Mesenchymal stem cell (in vitro differentiated cells and primary cell): ENCODE measurements at regions not wholly inside any gene's neighbourhood (a gene's known extent, or its start where the extent isn't known, plus 50 kb on each side); places are given as distances from the start of the nearest gene placed in this dataset.
"Not testable (repeated sequence)": the region's sequence is repeated elsewhere in the genome, so short reads cannot be mapped to it uniquely, and the experiment has no call there.

ENCODE experiments used
- DNase-seq: peaks from one replicate; pipeline ENCODE4 v3.0.0-alpha.2; 2013
- H2AFZ ChIP-seq: one replicate; pipeline ENCODE4 v1.6.1; 2013; ENCODE audit warnings: low read depth, mild to moderate bottlenecking, control low read depth, inconsistent platforms, low read length, moderate library complexity
- H2AK5ac ChIP-seq: 2 replicates; pipeline ENCODE4 v1.6.1; 2013; ENCODE audit warnings: low read length, moderate library complexity, mild to moderate bottlenecking, inconsistent platforms; ENCODE audit not compliant: severe bottlenecking
- H2BK120ac ChIP-seq: one replicate; pipeline ENCODE4 v1.6.1; 2013; ENCODE audit warnings: low read depth, mild to moderate bottlenecking, inconsistent platforms, low read length, moderate library complexity
- H2BK12ac ChIP-seq, 2 experiments: one replicate each; pipeline ENCODE4 v1.6.1; 2013; ENCODE audit warnings: inconsistent platforms in 2 of 2, low read length in 2 of 2, mild to moderate bottlenecking in 2 of 2, moderate library complexity in 2 of 2, control low read depth in 1 of 2
- H2BK15ac ChIP-seq: one replicate; pipeline ENCODE4 v1.6.1; 2013; ENCODE audit warnings: mild to moderate bottlenecking, low read depth, inconsistent platforms; ENCODE audit not compliant: poor library complexity, severe bottlenecking
- H2BK5ac ChIP-seq: 2 replicates; pipeline ENCODE4 v1.6.1; 2013; ENCODE audit warnings: low read depth, mild to moderate bottlenecking, low read length, control low read depth, inconsistent platforms; ENCODE audit not compliant: poor library complexity, severe bottlenecking
- H3K14ac ChIP-seq, 2 experiments: one replicate each; pipeline ENCODE4 v1.6.1; 2013; ENCODE audit warnings: inconsistent platforms in 2 of 2, low read length in 2 of 2, control low read depth in 1 of 2, mild to moderate bottlenecking in 1 of 2, moderate library complexity in 1 of 2
- H3K18ac ChIP-seq, 2 experiments: one replicate each; pipeline ENCODE4 v1.6.1; 2013; ENCODE audit warnings: inconsistent platforms in 2 of 2, low read length in 2 of 2, control low read depth in 1 of 2, low read depth in 1 of 2, mild to moderate bottlenecking in 1 of 2
- H3K23ac ChIP-seq, 2 experiments: one replicate each; pipeline ENCODE4 v1.6.1; 2013; ENCODE audit warnings: inconsistent platforms in 2 of 2, low read length in 2 of 2, mild to moderate bottlenecking in 2 of 2, moderate library complexity in 2 of 2, control low read depth in 1 of 2
- H3K27ac ChIP-seq: 2 replicates; pipeline ENCODE4 v1.5.1; 2013; ENCODE audit warnings: mild to moderate bottlenecking, moderate library complexity, low read length, control low read depth, inconsistent platforms; ENCODE audit not compliant: poor library complexity, severe bottlenecking
- H3K27me3 ChIP-seq, 2 experiments: 2 replicates each; pipeline versions ENCODE4 v1.6.1 to v1.7.0; 2013; ENCODE audit warnings: low read length in 2 of 2, mild to moderate bottlenecking in 2 of 2, moderate library complexity in 2 of 2, control low read depth in 1 of 2, inconsistent platforms in 1 of 2; ENCODE audit not compliant: control insufficient read depth in 1 of 2, insufficient read depth in 1 of 2
- H3K36me3 ChIP-seq, 2 experiments: 2 replicates each; pipeline versions ENCODE4 v1.6.1 to v1.7.0; 2013; ENCODE audit warnings: low read length in 2 of 2, control low read depth in 1 of 2, inconsistent platforms in 1 of 2, low read depth in 1 of 2, mild to moderate bottlenecking in 1 of 2; ENCODE audit not compliant: insufficient read depth in 2 of 2, control insufficient read depth in 1 of 2
- H3K4ac ChIP-seq, 2 experiments: one replicate each; pipeline ENCODE4 v1.6.1; 2013; ENCODE audit warnings: inconsistent platforms in 2 of 2, low read length in 2 of 2, mild to moderate bottlenecking in 2 of 2, moderate library complexity in 2 of 2, control low read depth in 1 of 2, low read depth in 1 of 2
- H3K4me1 ChIP-seq: 2 replicates; pipeline ENCODE4 v1.6.1; 2013; ENCODE audit warnings: low read depth, low read length, control low read depth; ENCODE audit not compliant: control insufficient read depth, insufficient read depth
- H3K4me2 ChIP-seq: 2 replicates; pipeline ENCODE4 v1.6.1; 2013; ENCODE audit warnings: low read length, mild to moderate bottlenecking, inconsistent platforms; ENCODE audit not compliant: poor library complexity, severe bottlenecking
- H3K4me3 ChIP-seq, 2 experiments: 2 replicates each; pipeline versions ENCODE4 v1.5.1 to v1.7.0; 2013; ENCODE audit warnings: low read length in 2 of 2, mild to moderate bottlenecking in 2 of 2, control low read depth in 1 of 2, low read depth in 1 of 2; ENCODE audit not compliant: insufficient read depth in 1 of 2
- H3K79me1 ChIP-seq: replicated peaks from 2 replicates; pipeline ENCODE4 v1.6.1; 2013; ENCODE audit warnings: mild to moderate bottlenecking, control low read depth, low read length, inconsistent platforms; ENCODE audit not compliant: poor library complexity, severe bottlenecking
- H3K9ac ChIP-seq: 2 replicates; pipeline ENCODE4 v1.7.0; 2013; ENCODE audit warnings: mild to moderate bottlenecking, low read length, moderate library complexity
- H3K9me3 ChIP-seq: 2 replicates; pipeline ENCODE4 v1.7.0; 2013; ENCODE audit warnings: mild to moderate bottlenecking, low read length; ENCODE audit not compliant: control insufficient read depth
- H4K8ac ChIP-seq: one replicate; pipeline ENCODE4 v1.6.1; 2013; ENCODE audit warnings: inconsistent platforms, mild to moderate bottlenecking, low read length, moderate library complexity
- H4K91ac ChIP-seq: one replicate; pipeline ENCODE4 v1.6.1; 2013; ENCODE audit warnings: mild to moderate bottlenecking, low read length, inconsistent platforms
- WGBS: methylation state at CpG from one replicate; pipeline ENCODE4 v1.1.7; 2013; ENCODE audit warnings: mixed read lengths; 5-methylcytosine and 5-hydroxymethylcytosine counted together

- H2BK120ac ChIP-seq, H3K4me1 ChIP-seq, H2BK5ac ChIP-seq, DNase-seq, H3K27me3 ChIP-seq, H3K4me2 ChIP-seq, H4K8ac ChIP-seq, H3K9me3 ChIP-seq, H2AK5ac ChIP-seq, H3K14ac ChIP-seq, H3K4ac ChIP-seq, H3K23ac ChIP-seq, H4K91ac ChIP-seq, H3K4me3 ChIP-seq, H3K9ac ChIP-seq, H2BK12ac ChIP-seq, H2AFZ ChIP-seq, H3K18ac ChIP-seq, H3K79me1 ChIP-seq, H2BK15ac ChIP-seq, H3K36me3 ChIP-seq, H3K27ac ChIP-seq: not testable (repeated sequence)
- WGBS, result 44% methylated on average over 1 of the region's 4 CpGs
Observed at GRCh38 chr11:134719940-134720690, 308.1 kb upstream of the B3GAT1 start.

DNA sequence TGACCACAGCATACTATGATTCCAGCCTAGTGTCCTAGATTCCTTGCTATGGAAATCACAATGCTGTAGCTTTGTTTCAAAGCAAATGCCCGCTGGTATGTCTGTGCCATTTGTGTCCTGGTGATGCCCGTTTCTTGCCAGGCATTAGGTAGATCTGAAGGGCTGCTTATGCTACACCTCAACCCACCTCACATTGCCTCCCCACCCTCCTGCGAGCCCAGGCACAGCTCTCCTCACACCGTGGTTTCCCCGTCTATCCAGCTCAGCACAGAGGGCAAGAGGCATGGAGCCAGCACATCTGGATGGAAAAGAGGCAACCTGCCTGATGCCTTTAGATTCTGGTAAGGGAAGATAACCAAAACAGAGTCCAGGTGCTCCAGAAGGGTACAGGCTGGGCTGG is 307.4 kb upstream of the B3GAT1 start:
- Histone ChIP-seq H4K8ac (no peak overlapping the region), H2BK15ac (no peak overlapping the region), H2AFZ (no peak overlapping the region), H3K4me1 (no peaks in the 10 kb centered on the region), H3K27ac (no peak overlapping the region), H3K4me3 (no peak overlapping the region), H4K91ac (no peak overlapping the region), H2BK120ac (no peak overlapping the region), H2BK5ac (no peak overlapping the region), H3K4me2 (no peak overlapping the region), H2BK12ac (no peak overlapping the region), H3K9me3 (no peaks in the 10 kb centered on the region), H3K23ac (no peak overlapping the region), H3K9ac (no peak overlapping the region), H2AK5ac (no peak overlapping the region), H3K14ac (no peak overlapping the region), H3K36me3 (no peaks in the 10 kb centered on the region), H3K79me1 (no peaks in the 10 kb centered on the region), H3K27me3 (peaks cover 0 to 4% of the 10 kb centered on the region in 2 experiments), H3K18ac (no peak overlapping the region), H3K4ac (no peak overlapping the region)
- 77% methylated on average over 5 of the region's 5 CpGs for WGBS
- no peak for DNase-seq

DNA sequence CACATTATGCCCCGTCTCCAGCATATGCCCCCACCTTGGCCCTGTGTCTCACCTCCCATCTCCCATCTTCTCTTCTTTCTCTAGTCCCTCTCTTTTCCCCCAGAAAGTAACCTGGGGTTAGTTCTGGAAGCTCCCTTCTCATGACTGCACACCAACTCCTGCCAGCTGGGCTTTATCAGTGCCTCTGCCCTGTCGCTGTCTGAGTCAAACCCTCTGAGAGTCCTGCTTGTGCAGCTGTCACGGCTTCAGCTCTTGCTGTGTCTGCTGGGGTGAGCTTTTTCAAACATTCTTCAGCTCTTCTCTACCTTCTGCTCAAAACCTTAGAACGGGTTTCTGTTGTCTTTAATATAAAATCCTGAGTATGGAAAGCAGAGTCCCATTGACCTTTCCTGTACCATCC is 304.5 kb upstream of the B3GAT1 start:
- H3K18ac ChIP-seq, result no peak overlapping the region
- no peak overlapping the region for H2BK12ac ChIP-seq
- 49% methylated on average over 4 of the region's 4 CpGs for WGBS
- H3K14ac ChIP-seq, result no peak overlapping the region
- no peak overlapping the region for H3K4ac ChIP-seq
- no peak overlapping the region for H3K4me3 ChIP-seq
- no peak overlapping the region for H3K23ac ChIP-seq
- H2BK5ac ChIP-seq, result no peak overlapping the region
- no peaks in the 10 kb centered on the region for H3K36me3 ChIP-seq
- no peak for DNase-seq
- H2AK5ac ChIP-seq, result no peak overlapping the region
- no peak overlapping the region for H2BK120ac ChIP-seq
- no peak overlapping the region for H3K27ac ChIP-seq
- H2BK15ac ChIP-seq, result no peak overlapping the region
- H2AFZ ChIP-seq, result no peak overlapping the region
- H4K91ac ChIP-seq, result no peak overlapping the region
- H3K9me3 ChIP-seq, result no peaks in the 10 kb centered on the region
- no peak overlapping the region for H4K8ac ChIP-seq
- peaks cover 0 to 7% of the 10 kb centered on the region in 2 experiments for H3K27me3 ChIP-seq
- no peak overlapping the region for H3K9ac ChIP-seq
- H3K4me2 ChIP-seq, result no peak overlapping the region
- H3K4me1 ChIP-seq, result no peaks in the 10 kb centered on the region
- H3K79me1 ChIP-seq, result no peaks in the 10 kb centered on the region

GRCh38 chr11:134714021-134714656 is 302.1 kb upstream of the B3GAT1 start:
- H3K4me2 ChIP-seq, result no peak overlapping the region
- H3K4me3 ChIP-seq, result no peak overlapping the region
- H3K27me3 ChIP-seq, result peaks cover 0 to 7% of the 10 kb centered on the region in 2 experiments
- H2AK5ac ChIP-seq, result no peak overlapping the region
- 8% methylated on average over 6 of the region's 10 CpGs for WGBS
- no peak for DNase-seq
- no peak overlapping the region for H4K91ac ChIP-seq
- no peak overlapping the region for H2BK5ac ChIP-seq
- H3K4ac ChIP-seq, result no peak overlapping the region
- H3K36me3 ChIP-seq, result no peaks in the 10 kb centered on the region
- H3K9me3 ChIP-seq, result no peaks in the 10 kb centered on the region
- no peak overlapping the region for H3K9ac ChIP-seq
- H3K27ac ChIP-seq, result no peak overlapping the region
- no peaks in the 10 kb centered on the region for H3K79me1 ChIP-seq
- H2BK120ac ChIP-seq, result no peak overlapping the region
- H3K14ac ChIP-seq, result no peak overlapping the region
- no peak overlapping the region for H3K23ac ChIP-seq
- no peak overlapping the region for H4K8ac ChIP-seq
- H3K4me1 ChIP-seq, result no peaks in the 10 kb centered on the region
- H2AFZ ChIP-seq, result no peak overlapping the region
- no peak overlapping the region for H2BK15ac ChIP-seq
- H3K18ac ChIP-seq, result no peak overlapping the region
- H2BK12ac ChIP-seq, result no peak overlapping the region
